Spleen (tissue), 7 donors: ENCODE measurements at regions not wholly inside any gene's neighbourhood (a gene's known extent, or its start where the extent isn't known, plus 50 kb on each side); places are given as distances from the start of the nearest gene placed in this dataset.

Source experiments
- POLR2A ChIP-seq, 3 donors: fragments of 450-650 bp; IDR thresholded peaks; one replicate each; pipeline ENCODE4 v1.5.1; 2017; ENCODE audit warnings: antibody characterized with exemption in 3 of 3, mild to moderate bottlenecking in 1 of 3
- TF ChIP-seq, protein P1 (sequence below), 11 experiments: fragments of 200-600 bp in 7 of 11; fragments of 450-650 bp in 4 of 11; sonication (generic) in 4 of 11; IDR thresholded peaks in 8 of 11; conservative IDR thresholded peaks in 3 of 11; 1 replicate in 7 of 11; 2 replicates in 4 of 11; pipeline versions ENCODE4 v1.4.0 to v1.8.0; 2016 to 2021; ENCODE audit warnings: antibody characterized with exemption in 11 of 11, inconsistent platforms in 4 of 11, mild to moderate bottlenecking in 1 of 11
- donor health status: DM: no; HTN: no; CAD: no; lungs with moderate emphysema.
- donor health status: DM: no; HTN: no; CAD: no.
- donor health status: DM: no; HTN: no; CAD: no.

DNA sequence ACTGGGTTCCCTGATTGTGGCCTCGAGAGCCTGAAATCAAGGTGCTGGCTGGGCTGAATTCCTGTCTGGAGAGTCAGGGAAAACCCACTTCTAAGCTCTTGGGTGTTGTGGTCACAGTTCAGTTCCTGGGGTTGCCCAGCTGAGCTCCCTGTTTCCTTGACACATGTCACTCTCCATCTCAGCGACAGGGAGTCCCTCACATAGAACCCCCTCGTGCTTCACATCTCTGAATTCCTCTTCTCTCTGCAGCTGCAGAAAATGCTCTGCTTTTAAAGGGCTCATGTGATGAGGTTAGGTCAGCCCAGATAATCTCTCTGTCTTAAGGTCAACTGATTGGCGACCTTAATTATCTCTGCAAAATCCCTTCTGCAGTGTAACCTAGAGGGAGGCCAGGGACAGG lies 53.5 kb upstream of the NFIL3 start:
- TF ChIP-seq, protein P1, sequence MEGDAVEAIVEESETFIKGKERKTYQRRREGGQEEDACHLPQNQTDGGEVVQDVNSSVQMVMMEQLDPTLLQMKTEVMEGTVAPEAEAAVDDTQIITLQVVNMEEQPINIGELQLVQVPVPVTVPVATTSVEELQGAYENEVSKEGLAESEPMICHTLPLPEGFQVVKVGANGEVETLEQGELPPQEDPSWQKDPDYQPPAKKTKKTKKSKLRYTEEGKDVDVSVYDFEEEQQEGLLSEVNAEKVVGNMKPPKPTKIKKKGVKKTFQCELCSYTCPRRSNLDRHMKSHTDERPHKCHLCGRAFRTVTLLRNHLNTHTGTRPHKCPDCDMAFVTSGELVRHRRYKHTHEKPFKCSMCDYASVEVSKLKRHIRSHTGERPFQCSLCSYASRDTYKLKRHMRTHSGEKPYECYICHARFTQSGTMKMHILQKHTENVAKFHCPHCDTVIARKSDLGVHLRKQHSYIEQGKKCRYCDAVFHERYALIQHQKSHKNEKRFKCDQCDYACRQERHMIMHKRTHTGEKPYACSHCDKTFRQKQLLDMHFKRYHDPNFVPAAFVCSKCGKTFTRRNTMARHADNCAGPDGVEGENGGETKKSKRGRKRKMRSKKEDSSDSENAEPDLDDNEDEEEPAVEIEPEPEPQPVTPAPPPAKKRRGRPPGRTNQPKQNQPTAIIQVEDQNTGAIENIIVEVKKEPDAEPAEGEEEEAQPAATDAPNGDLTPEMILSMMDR (IDR thresholded peaks at IDR 0.05 in 8 of 11, conservative IDR thresholded peaks at IDR 0.05 in 3 of 11), result no peak
- TF ChIP-seq POLR2A (IDR thresholded peaks at IDR 0.05), result no peak
